LNCaP clone FGC (cell line): ENCODE measurements at regions not wholly inside any gene's neighbourhood (a gene's known extent, or its start where the extent isn't known, plus 50 kb on each side); places are given as distances from the start of the nearest gene placed in this dataset.

Experiments used
- DNase-seq: peaks from one replicate; pipeline ENCODE4 v3.0.0-alpha.2; 2011; ENCODE audit warnings: low read depth
- H3K4me3 ChIP-seq: 2 replicates; pipeline ENCODE4 v1.5.1; 2011; ENCODE audit warnings: mild to moderate bottlenecking, low read depth, low read length, control low read depth
- TF ChIP-seq, protein P1 (sequence below): IDR thresholded peaks from 2 replicates; pipeline ENCODE4 v1.5.1; 2012; ENCODE audit warnings: mild to moderate bottlenecking; ENCODE audit not compliant: control insufficient read depth, insufficient read depth; ENCODE audit errors: extremely low read depth

DNA sequence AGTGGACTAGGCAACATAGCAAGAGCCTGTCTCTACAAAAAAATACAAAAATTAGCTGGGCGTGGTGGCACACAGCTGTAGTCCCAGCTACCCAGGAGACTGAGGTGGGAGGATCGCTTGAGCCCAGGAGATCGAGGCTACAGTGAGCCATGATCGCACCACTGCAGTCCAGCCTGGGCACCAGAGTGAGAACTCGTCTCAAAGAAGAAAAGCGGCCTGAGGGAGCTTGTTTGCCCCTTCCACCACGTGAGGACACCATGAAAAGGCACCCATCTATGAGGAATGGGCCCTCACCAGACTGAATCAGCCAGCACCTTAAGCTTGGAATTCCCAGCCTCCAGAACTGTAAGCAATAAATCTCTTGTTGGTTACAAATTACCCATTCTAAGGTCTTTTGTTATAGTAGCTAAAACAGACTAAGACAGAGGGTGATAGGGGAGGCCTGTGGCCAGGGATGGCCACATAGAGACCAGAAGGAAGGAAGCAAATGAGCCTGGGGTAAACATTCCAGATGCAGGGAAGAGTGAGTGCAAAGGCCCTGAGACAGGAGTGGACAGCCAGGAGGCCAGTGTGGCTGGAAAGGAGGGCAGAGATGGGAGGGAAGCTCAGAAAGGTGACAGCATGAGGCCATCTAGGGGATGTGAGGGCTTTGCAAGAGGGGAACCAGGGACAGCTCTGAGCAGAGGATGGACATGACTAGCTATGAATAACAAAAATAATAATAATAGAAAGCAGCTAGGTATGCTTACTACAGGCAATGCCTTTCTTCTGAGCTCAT is 120.1 kb downstream of the MATN1 start:
- no peak for DNase-seq
- TF ChIP-seq, protein P1, sequence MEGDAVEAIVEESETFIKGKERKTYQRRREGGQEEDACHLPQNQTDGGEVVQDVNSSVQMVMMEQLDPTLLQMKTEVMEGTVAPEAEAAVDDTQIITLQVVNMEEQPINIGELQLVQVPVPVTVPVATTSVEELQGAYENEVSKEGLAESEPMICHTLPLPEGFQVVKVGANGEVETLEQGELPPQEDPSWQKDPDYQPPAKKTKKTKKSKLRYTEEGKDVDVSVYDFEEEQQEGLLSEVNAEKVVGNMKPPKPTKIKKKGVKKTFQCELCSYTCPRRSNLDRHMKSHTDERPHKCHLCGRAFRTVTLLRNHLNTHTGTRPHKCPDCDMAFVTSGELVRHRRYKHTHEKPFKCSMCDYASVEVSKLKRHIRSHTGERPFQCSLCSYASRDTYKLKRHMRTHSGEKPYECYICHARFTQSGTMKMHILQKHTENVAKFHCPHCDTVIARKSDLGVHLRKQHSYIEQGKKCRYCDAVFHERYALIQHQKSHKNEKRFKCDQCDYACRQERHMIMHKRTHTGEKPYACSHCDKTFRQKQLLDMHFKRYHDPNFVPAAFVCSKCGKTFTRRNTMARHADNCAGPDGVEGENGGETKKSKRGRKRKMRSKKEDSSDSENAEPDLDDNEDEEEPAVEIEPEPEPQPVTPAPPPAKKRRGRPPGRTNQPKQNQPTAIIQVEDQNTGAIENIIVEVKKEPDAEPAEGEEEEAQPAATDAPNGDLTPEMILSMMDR: no peak
- H3K4me3 ChIP-seq: no peak overlapping the region

DNA sequence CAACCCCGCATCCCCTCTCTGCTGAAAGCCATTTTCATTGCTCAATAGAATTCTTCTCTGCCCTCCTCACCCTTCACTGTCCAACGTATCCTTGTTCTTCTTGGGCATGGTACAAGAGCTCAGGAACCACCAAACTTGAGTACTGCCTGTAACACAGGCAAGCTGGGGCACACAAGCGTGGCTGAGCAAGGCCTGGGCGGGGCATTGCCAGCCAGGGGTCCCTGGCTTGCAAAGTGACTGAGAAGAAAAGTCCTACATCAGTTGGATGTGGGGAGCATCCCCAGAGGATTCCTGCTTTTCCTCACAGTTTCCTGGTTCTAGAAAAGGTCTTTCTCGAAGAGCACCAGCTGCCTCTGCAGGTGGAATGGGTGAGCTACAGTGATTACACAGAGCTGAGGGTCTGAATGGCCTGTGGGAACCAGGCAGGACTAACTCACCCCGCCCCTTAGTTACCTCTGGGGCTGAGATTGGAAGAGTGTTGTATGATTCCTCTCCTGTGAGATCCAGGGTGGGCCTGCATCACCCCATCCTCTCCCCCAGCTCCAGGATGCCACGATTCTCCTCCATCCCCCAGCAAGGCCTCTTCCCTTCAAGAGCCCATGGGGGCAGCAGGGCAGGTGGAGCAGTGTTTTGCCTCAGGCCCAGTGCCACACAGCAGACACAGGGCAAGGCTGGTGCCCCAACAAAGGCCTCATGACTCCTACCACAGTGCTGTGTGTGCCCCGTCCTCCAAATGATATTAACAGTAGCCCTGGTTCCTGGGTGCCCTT is 121.9 kb downstream of the MATN1 start:
- DNase-seq: no peak
- TF ChIP-seq, protein P1: no peak
- H3K4me3 ChIP-seq: no peak overlapping the region

DNA sequence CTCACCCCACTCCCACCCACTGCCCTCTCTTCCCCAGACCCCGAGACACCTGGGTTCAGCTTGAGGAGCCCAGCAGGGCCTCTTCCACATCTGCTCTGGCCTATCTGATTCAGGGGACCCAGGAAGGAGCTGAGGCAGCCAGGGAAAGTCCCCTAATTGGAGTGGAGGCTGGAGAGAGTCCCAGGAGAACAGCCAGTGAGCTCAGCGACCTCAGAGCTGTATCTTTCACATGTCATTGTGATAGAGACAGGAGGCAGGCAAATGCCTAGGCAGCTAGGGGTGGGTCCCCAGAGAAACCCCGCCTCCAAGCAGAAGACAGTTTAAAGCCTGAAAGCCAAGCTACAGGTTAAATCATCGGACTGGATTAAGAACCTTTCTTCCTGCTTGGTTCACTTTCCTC is 122.7 kb downstream of the MATN1 start:
- TF ChIP-seq, protein P1: no peak
- no peak overlapping the region for H3K4me3 ChIP-seq
- DNase-seq: no peak

DNA sequence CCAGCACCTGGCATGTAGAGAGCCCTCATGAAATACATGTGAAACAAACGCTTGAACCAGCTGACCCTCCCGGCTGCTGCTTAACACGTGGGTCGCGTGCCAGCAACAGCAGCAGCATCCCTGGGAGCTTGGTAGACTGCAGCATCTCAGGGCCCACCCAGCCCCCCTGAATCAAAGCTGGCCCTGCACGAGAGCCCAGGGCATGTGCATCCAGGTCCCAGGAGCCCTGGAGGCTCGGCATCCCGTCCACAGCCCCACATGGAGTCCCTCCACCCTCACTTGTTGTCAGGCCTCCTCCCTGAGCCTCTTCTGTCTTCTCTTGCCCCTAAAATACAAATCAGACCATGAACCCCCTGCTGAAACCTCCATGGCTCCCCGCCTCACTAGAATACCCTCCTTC is 123.1 kb downstream of the MATN1 start:
- TF ChIP-seq, protein P1: no peak
- H3K4me3 ChIP-seq: no peak overlapping the region

DNA sequence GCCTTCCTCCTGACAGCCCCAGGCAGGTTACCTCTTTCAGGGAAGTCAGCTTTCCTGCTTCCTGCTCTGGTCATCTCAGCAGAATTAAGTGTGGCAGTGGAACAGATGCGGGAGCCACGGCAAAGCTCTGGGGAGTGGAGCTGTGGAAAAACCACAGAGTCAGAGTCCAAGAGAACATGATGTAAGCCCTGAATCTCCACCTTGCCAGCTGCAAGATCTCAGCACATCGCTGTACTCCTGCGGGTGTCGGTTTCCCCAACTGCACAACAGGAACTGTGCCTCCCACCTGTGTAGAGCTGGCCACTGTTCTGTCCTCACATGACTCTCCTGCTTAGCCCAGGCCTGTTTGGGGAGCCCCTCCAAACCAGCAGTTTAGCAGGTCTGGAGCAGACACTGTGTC is 123.7 kb downstream of the MATN1 start:
- no peak for DNase-seq
- H3K4me3 ChIP-seq: no peak overlapping the region
- TF ChIP-seq, protein P1: no peak

More for the DNA sequence above, 123.1 kb downstream of the MATN1 start:
- DNase-seq: no peak

DNA sequence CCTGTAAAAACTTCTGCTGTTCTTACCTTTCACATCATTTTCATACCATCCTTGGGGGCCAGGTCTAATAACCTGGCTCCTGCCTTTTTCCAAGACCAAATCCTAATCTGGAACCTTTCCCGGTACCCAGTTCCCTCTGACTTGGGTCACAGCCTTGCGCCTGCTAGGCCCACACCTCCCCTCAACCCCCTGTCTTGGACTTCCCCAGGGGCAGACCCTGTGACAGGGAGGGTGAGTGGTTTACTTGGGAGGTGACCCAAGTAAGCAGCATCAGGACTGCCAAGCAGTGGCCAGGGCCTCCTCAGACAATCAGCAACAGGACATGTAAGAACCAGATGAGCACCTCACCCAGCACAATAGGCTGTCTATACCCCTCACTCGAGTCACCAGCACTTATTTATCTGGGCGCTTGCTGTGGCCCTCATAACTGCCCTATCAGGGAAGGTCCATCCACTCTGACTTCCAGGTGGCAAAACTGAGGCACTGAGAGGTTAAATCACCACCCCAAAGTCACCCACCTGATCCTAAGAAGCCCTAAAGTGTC is 124.7 kb downstream of the MATN1 start:
- no peak for DNase-seq
- H3K4me3 ChIP-seq: no peak overlapping the region
- TF ChIP-seq, protein P1: no peak
